GM12873 (cell line): ENCODE measurements at regions not wholly inside any gene's neighbourhood (a gene's known extent, or its start where the extent isn't known, plus 50 kb on each side); places are given as distances from the start of the nearest gene placed in this dataset.
A peak's percentile ranks its signal among the peaks of the same experiment; 100 is the strongest.

Experiments used
- TF ChIP-seq, protein P1 (sequence below): IDR thresholded peaks from 2 replicates; pipeline ENCODE4 v1.5.1; 2012; ENCODE audit warnings: low read depth, mild to moderate bottlenecking, moderate library complexity, low read length, control low read depth; ENCODE audit not compliant: insufficient read depth; ENCODE audit errors: missing control alignments

DNA sequence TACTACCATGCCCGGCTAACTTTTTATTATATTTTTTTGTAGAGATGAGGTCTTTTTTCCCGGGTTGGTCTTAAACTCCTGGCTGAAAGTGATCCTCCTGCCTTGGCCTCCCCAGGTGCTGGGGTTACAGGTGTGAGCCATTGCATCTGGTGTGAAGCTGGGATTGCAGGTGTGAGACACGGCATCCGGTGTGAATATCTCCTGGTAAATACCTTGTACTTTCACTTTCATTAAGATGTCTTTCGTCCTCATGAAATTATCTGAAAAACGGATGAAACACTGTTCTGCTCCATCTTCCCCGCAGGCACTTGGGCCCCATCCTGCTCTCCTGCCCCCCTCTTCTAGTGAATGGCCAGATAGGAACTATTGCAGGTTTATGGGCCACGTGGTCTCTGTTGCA lies 60.1 kb upstream of the CCZ1B start:
- TF ChIP-seq, protein P1, sequence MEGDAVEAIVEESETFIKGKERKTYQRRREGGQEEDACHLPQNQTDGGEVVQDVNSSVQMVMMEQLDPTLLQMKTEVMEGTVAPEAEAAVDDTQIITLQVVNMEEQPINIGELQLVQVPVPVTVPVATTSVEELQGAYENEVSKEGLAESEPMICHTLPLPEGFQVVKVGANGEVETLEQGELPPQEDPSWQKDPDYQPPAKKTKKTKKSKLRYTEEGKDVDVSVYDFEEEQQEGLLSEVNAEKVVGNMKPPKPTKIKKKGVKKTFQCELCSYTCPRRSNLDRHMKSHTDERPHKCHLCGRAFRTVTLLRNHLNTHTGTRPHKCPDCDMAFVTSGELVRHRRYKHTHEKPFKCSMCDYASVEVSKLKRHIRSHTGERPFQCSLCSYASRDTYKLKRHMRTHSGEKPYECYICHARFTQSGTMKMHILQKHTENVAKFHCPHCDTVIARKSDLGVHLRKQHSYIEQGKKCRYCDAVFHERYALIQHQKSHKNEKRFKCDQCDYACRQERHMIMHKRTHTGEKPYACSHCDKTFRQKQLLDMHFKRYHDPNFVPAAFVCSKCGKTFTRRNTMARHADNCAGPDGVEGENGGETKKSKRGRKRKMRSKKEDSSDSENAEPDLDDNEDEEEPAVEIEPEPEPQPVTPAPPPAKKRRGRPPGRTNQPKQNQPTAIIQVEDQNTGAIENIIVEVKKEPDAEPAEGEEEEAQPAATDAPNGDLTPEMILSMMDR = no peak

DNA sequence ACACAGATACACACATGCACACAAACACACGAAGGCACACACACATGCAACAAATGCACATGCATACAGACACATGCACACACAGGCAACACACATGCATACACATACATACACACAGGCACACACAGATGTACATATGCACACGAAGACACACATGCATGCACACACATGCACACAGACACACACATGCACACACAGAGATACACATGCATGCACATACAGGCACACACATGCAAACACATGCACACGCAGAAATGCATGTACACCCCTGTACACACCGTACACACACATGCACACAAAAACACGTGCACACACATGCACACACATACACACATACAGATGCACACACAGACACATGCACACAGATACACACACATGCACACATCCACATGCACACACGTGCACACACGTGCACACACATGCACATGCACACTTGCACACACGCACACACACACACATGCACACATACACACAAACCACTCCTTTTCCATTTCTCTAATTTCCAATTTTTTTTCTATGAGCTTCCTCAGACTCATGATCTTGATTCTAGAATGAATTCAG lies 63.3 kb upstream of the CCZ1B start:
- TF ChIP-seq, protein P1 = no peak

DNA sequence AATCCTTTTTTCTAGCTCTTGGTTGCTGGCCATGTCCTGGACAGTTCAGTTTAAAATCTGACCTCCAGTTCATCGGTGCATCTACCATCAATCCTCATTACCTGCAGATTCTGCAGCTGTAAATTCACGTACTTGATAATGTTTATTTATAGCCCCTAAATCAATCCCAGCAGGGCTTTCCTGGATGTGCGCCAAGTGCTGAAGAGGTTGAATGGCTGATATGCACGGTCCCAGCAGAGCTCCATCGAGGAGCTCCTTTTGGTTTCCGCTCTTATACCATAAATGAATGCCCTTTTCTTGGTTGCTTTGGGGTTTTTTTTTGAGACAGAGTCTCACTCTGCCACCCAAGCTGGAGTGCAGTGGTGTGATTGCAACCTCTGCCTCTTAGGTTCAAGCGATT lies 91.2 kb upstream of the CCZ1B start:
- TF ChIP-seq, protein P1 = no peak

DNA sequence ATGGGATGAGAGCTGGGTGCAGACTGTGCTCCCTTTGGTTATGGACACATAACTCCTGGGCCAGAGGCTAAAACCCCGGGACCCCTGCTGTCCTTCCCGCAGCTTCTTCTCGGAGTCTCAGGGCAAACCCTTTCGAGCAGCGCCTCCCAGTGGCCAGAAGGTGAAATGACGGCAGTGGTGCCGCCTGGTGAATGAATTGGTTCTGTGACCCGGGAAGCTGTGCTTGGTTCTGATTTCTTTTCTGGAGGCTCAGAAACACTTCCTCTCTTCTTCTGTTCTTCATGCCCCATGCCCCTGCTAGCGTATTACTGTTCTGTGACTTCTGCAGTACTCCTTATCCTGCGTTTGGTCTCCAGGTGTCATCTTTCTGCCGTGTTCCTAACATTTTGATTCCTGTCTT lies 104.7 kb upstream of the CCZ1B start:
- TF ChIP-seq, protein P1 = peak; percentile 52

DNA sequence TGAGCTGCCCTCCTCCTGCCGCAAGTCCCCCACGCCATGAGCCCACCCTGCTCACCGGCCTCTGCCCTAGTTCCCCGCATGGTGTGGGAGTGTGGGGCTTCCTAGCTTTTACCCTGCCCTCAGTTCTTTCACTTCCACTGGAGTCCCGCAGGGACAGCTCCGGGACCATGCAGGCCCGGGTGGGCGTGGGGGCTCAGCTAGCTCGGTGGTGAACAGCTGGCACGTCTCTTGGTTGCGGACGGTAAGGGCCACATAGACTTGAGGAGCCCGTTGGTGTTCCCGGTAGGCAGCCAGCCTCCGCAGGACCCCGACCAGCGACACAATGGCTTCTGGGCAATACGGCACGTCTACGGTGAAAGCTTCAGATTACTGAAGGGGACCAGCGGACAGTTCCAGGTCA lies 108.9 kb upstream of the CCZ1B start:
- TF ChIP-seq, protein P1 = no peak

DNA sequence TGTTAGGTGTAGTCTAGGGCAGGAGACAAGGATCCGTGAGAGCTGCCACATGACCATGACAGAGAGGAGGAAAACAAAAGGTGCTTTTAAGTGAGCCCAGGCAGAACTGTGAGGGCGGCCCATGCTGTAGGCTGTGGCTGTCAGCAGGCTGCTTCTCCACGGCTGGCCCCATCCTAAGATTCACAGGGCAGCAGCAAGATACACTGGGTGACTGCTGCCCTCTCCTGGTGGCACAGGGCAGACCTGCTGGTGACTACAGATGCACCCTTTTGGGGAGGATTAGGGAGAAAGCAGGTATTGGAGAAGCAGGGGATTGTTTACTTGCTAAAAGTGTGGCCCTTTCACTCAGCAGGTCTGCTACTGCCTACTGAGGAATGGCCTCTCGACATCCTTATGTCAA lies 112.2 kb upstream of the CCZ1B start:
- TF ChIP-seq, protein P1 = peak; percentile 50

DNA sequence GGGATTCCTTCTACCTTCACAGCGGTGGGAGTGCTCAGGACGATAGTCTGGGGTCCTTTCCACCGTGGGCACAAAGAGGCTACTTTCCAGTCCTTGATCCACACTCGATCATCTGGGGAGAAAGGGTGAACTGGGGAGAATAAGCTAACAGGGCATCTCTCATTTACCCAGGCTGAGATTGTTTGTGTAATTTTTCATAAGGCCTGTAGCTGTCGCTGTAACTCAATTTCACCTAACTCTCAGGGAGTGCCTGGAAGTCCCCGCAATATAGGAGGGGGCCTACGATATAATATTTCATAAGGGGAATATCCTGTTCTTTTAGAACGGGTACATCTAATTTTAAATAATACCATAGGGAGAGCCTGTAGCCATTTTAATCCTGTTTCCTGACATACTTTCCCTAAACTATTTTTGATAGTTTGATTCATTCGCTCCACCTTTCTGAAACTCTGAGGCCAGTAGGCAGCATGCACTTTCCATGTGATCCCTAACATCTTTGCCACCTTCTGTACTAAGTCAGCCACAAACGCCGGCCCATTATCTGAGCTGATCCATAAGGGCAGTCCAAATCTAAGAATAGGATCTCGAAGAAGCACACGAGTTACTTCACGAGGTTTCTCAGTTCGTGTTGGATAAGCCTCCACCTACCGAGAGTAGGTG lies 127.2 kb upstream of the CCZ1B start:
- TF ChIP-seq, protein P1 = peak; percentile 40
